HL-60 (cell line): ENCODE measurements at regions not wholly inside any gene's neighbourhood (a gene's known extent, or its start where the extent isn't known, plus 50 kb on each side); places are given as distances from the start of the nearest gene placed in this dataset.

Experiments
- DNase-seq, 2 experiments: peaks; one replicate each; pipeline ENCODE4 v3.0.0-alpha.2; 2010 to 2020; ENCODE audit warnings: low read depth in 1 of 2, low spot score in 1 of 2
- H3K27ac ChIP-seq: fragments of 250-450 bp; sonication (Bioruptor Pico); replicated peaks from 2 replicates; pipeline ENCODE4 v1.5.1; 2020; ENCODE audit warnings: mild to moderate bottlenecking, moderate library complexity
- H3K27me3 ChIP-seq: fragments of 250-450 bp; sonication (Bioruptor Pico); 2 replicates; pipeline ENCODE4 v1.5.1; 2021; ENCODE audit warnings: mild to moderate bottlenecking, moderate library complexity; ENCODE audit not compliant: insufficient read depth, poor library complexity, severe bottlenecking
- H3K4me3 ChIP-seq: replicated peaks from 2 replicates; pipeline ENCODE4 v1.5.1; 2011; ENCODE audit warnings: mild to moderate bottlenecking, control low read depth, low read length; ENCODE audit not compliant: insufficient read depth
- CTCF ChIP-seq: IDR thresholded peaks from one replicate; pipeline ENCODE4 v1.5.1; 2011; ENCODE audit warnings: low read length, control low read depth, inconsistent platforms; ENCODE audit not compliant: insufficient read depth
- GABPA ChIP-seq: IDR thresholded peaks from 2 replicates; pipeline ENCODE4 v1.6.1; 2012; ENCODE audit warnings: low read depth
- POLR2AphosphoS5 ChIP-seq: IDR thresholded peaks from 2 replicates; pipeline ENCODE4 v1.6.1; 2012; ENCODE audit warnings: low read depth
- REST ChIP-seq: IDR thresholded peaks from 2 replicates; pipeline ENCODE4 v1.6.1; 2012; ENCODE audit warnings: low read depth; ENCODE audit not compliant: insufficient replicate concordance
- SPI1 ChIP-seq: IDR thresholded peaks from 2 replicates; pipeline ENCODE4 v1.6.1; 2012; ENCODE audit warnings: low read depth, mild to moderate bottlenecking, borderline replicate concordance

GRCh38 chr10:20644421-20644820 is 252.7 kb downstream of the NEBL start:
- H3K27me3 ChIP-seq, result no peaks in the 10 kb centered on the region
- no peak overlapping the region for H3K27ac ChIP-seq
- DNase-seq, result no peak
- TF ChIP-seq REST (no peak), POLR2AphosphoS5 (no peak)
- H3K4me3 ChIP-seq, result no peak overlapping the region

- H3K27me3 ChIP-seq, result no peaks in the 10 kb centered on the region
- H3K27ac ChIP-seq, result no peak overlapping the region
- TF ChIP-seq GABPA, result no peak
- no peak for TF ChIP-seq CTCF
- no peak for TF ChIP-seq POLR2AphosphoS5
- TF ChIP-seq SPI1, result no peak
- TF ChIP-seq REST, result no peak
- H3K4me3 ChIP-seq, result no peak overlapping the region
- no peak for DNase-seq
Observed at GRCh38 chr10:20641605-20642004, 255.5 kb downstream of the NEBL start.

- no peak overlapping the region for H3K4me3 ChIP-seq
- no peak for DNase-seq
- TF ChIP-seq POLR2AphosphoS5 (no peak), REST (no peak), CTCF (no peak), SPI1 (no peak), GABPA (no peak)
- no peak overlapping the region for H3K27ac ChIP-seq
- no peaks in the 10 kb centered on the region for H3K27me3 ChIP-seq
Observed at GRCh38 chr10:20635570-20635969, 261.5 kb downstream of the NEBL start.

GRCh38 chr10:20634839-20635238 is 262.3 kb downstream of the NEBL start:
- no peak for DNase-seq
- TF ChIP-seq POLR2AphosphoS5 (no peak), SPI1 (no peak), REST (no peak), CTCF (no peak), GABPA (no peak)
- no peaks in the 10 kb centered on the region for H3K27me3 ChIP-seq
- no peak overlapping the region for H3K27ac ChIP-seq
- no peak overlapping the region for H3K4me3 ChIP-seq
